ENCODE measurements at regions not wholly inside any gene's neighbourhood (a gene's known extent, or its start where the extent isn't known, plus 50 kb on each side); places are given as distances from the start of the nearest gene placed in this dataset.

DNA sequence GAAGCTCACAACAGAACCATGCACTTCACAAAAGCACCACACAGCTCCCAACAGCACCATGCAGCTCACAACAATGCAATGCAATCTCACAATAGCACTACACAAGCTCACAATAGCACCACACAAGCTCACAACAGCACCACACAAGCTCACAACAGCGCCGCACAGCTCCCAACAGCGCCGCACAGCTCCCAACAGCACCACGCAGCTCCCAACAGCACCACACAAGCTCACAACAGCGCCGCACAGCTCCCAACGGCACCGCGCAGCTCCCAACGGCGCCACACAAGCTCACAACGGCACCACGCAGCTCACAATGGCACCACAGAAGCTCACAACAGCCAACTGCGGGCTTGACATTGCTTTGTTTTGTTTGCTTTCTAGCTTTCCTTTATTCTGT, 198.1 kb downstream of the DLL1 start:
- Histone ChIP-seq H3K27me3 (peaks cover 55% of the 10 kb centered on the region), H3K36me3 (no peaks in the 10 kb centered on the region), H3K4me1 (ENCODE audit: control insufficient read depth in 1 of 2, insufficient read depth in 1 of 2, low read depth in 1 of 2, low read length in 1 of 2) (peaks cover 14 to 15% of the 10 kb centered on the region in 2 experiments), H3K9me3 (no peaks in the 10 kb centered on the region), H3K4me3 (ENCODE audit: low read depth in 1 of 2, low read length in 1 of 2) (no peak overlapping the region), H3K27ac (no peak overlapping the region)
- TF ChIP-seq, protein P1, sequence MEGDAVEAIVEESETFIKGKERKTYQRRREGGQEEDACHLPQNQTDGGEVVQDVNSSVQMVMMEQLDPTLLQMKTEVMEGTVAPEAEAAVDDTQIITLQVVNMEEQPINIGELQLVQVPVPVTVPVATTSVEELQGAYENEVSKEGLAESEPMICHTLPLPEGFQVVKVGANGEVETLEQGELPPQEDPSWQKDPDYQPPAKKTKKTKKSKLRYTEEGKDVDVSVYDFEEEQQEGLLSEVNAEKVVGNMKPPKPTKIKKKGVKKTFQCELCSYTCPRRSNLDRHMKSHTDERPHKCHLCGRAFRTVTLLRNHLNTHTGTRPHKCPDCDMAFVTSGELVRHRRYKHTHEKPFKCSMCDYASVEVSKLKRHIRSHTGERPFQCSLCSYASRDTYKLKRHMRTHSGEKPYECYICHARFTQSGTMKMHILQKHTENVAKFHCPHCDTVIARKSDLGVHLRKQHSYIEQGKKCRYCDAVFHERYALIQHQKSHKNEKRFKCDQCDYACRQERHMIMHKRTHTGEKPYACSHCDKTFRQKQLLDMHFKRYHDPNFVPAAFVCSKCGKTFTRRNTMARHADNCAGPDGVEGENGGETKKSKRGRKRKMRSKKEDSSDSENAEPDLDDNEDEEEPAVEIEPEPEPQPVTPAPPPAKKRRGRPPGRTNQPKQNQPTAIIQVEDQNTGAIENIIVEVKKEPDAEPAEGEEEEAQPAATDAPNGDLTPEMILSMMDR (IDR thresholded peaks at IDR 0.05), result no peak

DNA sequence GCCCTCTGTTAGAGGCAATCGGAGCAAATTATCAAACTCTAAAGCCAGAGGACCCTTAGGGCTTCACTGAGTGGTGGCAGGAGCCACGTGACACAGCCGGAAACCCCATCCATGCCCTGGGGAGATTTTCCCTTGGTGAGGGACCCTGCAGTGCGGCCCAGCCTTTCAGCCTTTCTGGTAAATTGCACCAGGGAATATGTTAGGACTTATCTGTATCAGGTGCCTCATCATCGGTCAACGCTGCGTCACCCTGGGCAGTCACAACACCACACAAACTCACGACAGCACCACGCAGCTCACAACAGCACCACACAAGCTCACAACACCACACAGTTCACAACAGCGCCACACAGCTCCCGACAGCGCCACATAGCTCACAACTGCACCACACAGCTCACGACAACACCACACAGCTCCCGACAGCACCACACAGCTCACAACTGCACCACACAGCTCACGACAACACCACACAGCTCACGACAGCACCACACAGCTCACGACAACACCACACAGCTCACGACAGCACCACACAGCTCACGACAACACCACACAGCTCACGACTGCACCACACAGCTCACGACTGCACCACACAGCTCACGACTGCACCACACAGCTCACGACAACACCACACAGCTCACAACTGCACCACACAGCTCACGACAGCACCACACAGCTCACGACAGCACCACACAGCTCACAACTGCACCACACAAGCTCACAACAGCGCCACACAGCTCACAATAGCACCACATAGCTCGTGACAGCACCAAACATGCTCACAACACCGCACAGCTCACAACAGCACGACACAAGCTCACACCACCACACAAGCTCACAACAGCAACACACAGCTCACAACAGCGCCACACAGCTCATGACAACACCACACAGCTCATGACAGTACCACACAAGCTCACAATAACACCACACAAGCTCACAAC, 199.0 kb downstream of the DLL1 start:
- no peak overlapping the region for H3K27ac ChIP-seq
- peaks cover 14 to 15% of the 10 kb centered on the region in 2 experiments for H3K4me1 ChIP-seq (ENCODE audit: control insufficient read depth in 1 of 2, insufficient read depth in 1 of 2, low read depth in 1 of 2, low read length in 1 of 2)
- no peaks in the 10 kb centered on the region for H3K9me3 ChIP-seq
- no peaks in the 10 kb centered on the region for H3K36me3 ChIP-seq
- TF ChIP-seq, protein P1 (IDR thresholded peaks at IDR 0.05), result no peak
- no peak overlapping the region for H3K4me3 ChIP-seq (ENCODE audit: low read depth in 1 of 2, low read length in 1 of 2)
- peaks cover 53% of the 10 kb centered on the region for H3K27me3 ChIP-seq

DNA sequence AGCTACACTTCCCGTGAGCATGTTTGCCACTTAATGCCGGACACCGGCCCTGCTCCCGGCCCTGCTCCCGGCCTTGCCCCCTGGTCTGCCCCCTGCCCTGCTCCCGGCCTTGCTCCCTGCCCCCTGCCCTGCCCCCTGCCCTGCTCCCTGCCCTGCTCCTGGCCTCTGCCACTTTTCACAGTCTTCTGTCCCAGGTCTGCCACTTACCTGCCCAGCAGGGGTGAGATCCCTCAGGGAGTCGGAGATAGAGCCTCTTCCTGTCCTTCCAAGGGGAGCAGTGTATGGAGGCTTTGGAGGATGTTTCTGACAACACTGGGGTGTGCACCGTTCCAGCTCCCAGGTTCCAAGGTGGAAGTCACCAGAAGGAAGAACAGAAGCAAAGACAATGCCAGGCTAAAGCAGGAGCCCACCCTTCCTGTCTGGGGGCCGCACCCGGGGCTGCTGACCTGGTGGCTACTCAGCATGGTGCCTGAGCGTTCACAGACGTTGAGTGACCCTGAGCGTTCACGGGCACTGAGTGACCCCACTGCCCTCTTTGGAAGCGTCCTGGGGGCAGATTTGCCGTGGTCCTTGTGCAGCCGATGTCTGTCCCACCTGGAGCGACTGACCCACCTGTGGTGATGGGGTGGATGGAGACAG, 199.8 kb downstream of the DLL1 start:
- peaks cover 14 to 15% of the 10 kb centered on the region in 2 experiments for H3K4me1 ChIP-seq (ENCODE audit: control insufficient read depth in 1 of 2, insufficient read depth in 1 of 2, low read depth in 1 of 2, low read length in 1 of 2)
- TF ChIP-seq, protein P1 (IDR thresholded peaks at IDR 0.05), result no peak

DNA sequence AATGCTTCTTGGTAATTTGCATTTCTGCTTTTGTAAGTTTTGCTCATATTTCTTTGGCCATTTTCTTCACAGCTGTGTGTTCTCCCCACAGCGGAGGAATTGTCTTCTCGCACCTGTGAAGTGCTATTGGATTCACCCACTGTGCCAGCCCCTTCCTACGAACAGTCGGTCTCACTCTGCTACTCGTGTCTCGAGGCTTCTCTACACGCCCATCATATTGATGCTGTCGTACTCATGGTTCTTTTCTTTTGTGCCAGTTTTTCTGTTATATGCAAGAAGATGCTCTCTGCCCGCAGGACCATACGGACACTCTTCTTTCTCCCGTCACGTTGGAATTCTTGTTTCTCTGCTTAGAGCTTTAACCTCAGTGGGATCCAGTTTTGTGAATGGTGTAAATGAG, 200.3 kb downstream of the DLL1 start:
- Histone ChIP-seq H3K9me3 (no peaks in the 10 kb centered on the region), H3K27me3 (peaks cover 42% of the 10 kb centered on the region), H3K36me3 (no peaks in the 10 kb centered on the region), H3K27ac (no peak overlapping the region), H3K4me3 (ENCODE audit: low read depth in 1 of 2, low read length in 1 of 2) (no peak overlapping the region), H3K4me1 (ENCODE audit: control insufficient read depth in 1 of 2, insufficient read depth in 1 of 2, low read depth in 1 of 2, low read length in 1 of 2) (peaks cover 14 to 15% of the 10 kb centered on the region in 2 experiments)
- TF ChIP-seq, protein P1 (IDR thresholded peaks at IDR 0.05), result no peak

More for the DNA sequence above, 199.8 kb downstream of the DLL1 start:
- no peaks in the 10 kb centered on the region for H3K9me3 ChIP-seq
- no peak overlapping the region for H3K4me3 ChIP-seq (ENCODE audit: low read depth in 1 of 2, low read length in 1 of 2)
- H3K36me3 ChIP-seq, result no peaks in the 10 kb centered on the region
- no peak overlapping the region for H3K27ac ChIP-seq
- peaks cover 45% of the 10 kb centered on the region for H3K27me3 ChIP-seq

DNA sequence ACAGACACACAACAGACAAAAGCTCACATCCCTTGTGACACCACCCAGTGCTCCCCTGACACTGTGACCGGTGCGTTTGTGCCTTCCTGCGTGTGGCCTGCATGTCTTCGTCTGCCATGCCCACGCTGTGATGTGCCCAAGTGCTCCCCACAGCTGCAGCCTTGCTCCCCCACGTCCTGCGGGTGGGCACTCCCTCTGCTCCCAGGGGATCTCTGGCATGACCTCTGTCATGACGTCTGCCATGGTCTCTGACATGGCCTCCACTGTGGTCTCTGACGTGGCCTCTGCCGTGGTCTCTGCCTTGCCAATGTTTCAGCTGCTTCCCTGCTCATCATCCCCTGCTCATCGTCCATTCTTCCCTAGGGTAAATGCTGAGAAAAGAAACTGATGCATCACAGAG, 200.9 kb downstream of the DLL1 start:
- Histone ChIP-seq H3K27me3 (peaks cover 45% of the 10 kb centered on the region), H3K4me3 (ENCODE audit: low read depth in 1 of 2, low read length in 1 of 2) (no peak overlapping the region), H3K27ac (no peak overlapping the region), H3K9me3 (no peaks in the 10 kb centered on the region), H3K36me3 (no peaks in the 10 kb centered on the region), H3K4me1 (ENCODE audit: control insufficient read depth in 1 of 2, insufficient read depth in 1 of 2, low read depth in 1 of 2, low read length in 1 of 2) (peaks cover 14 to 15% of the 10 kb centered on the region in 2 experiments)
- TF ChIP-seq, protein P1 (IDR thresholded peaks at IDR 0.05), result no peak
